Liver (tissue), 7 donors: ENCODE measurements at regions not wholly inside any gene's neighbourhood (a gene's known extent, or its start where the extent isn't known, plus 50 kb on each side); places are given as distances from the start of the nearest gene placed in this dataset.
"Not testable (repeated sequence)": the region's sequence is repeated elsewhere in the genome, so short reads cannot be mapped to it uniquely, and the experiment has no call there.

Experiments
- DNase-seq: peaks from one replicate; pipeline ENCODE4 v3.0.0-alpha.2; 2017; ENCODE audit warnings: low spot score
- H3K27ac ChIP-seq, 2 donors: one replicate each; pipeline ENCODE4 v1.7.0; 2013; ENCODE audit warnings: inconsistent platforms in 2 of 2, low read length in 2 of 2, control low read depth in 1 of 2, low read depth in 1 of 2, mild to moderate bottlenecking in 1 of 2
- H3K27me3 ChIP-seq, 4 donors: one replicate each; pipeline versions ENCODE4 v1.6.1 to v1.7.0; 2013; ENCODE audit warnings: low read length in 3 of 4, inconsistent platforms in 1 of 4, mild to moderate bottlenecking in 1 of 4, moderate library complexity in 1 of 4; ENCODE audit not compliant: control insufficient read depth in 4 of 4, insufficient read depth in 4 of 4
- H3K36me3 ChIP-seq, 4 donors: one replicate each; pipeline versions ENCODE4 v1.6.1 to v1.7.0; 2013; ENCODE audit warnings: low read length in 3 of 4, mild to moderate bottlenecking in 3 of 4, low read depth in 1 of 4, moderate library complexity in 1 of 4; ENCODE audit not compliant: control insufficient read depth in 4 of 4, insufficient read depth in 3 of 4
- H3K4me1 ChIP-seq, 4 donors: one replicate each; pipeline versions ENCODE4 v1.6.1 to v1.7.0; 2013; ENCODE audit warnings: low read length in 3 of 4, mild to moderate bottlenecking in 3 of 4, moderate library complexity in 1 of 4; ENCODE audit not compliant: control insufficient read depth in 4 of 4, insufficient read depth in 4 of 4
- H3K4me3 ChIP-seq, 3 donors: one replicate each; pipeline versions ENCODE4 v1.6.1 to v1.7.0; 2013; ENCODE audit warnings: low read length in 3 of 3, control low read depth in 1 of 3, low read depth in 1 of 3, mild to moderate bottlenecking in 1 of 3
- H3K9ac ChIP-seq, 2 donors: one replicate each; pipeline ENCODE4 v1.7.0; 2013; ENCODE audit warnings: low read length in 2 of 2, mild to moderate bottlenecking in 2 of 2, moderate library complexity in 2 of 2, control low read depth in 1 of 2, low read depth in 1 of 2
- H3K9me3 ChIP-seq, 4 donors: one replicate each; pipeline versions ENCODE4 v1.6.1 to v1.7.0; 2013; ENCODE audit warnings: low read length in 3 of 4; ENCODE audit not compliant: control insufficient read depth in 4 of 4
- EGR1 ChIP-seq, 2 donors: IDR thresholded peaks; 2 replicates each; pipeline ENCODE4 v1.6.1; 2016 to 2018; ENCODE audit warnings: antibody characterized with exemption in 2 of 2, low read depth in 2 of 2
- FOXA1 ChIP-seq: IDR thresholded peaks from 2 replicates; pipeline ENCODE4 v1.6.1; 2016; ENCODE audit warnings: antibody characterized with exemption
- FOXA2 ChIP-seq: IDR thresholded peaks from 2 replicates; pipeline ENCODE4 v1.6.1; 2016; ENCODE audit warnings: antibody characterized with exemption
- GABPA ChIP-seq, 2 donors: IDR thresholded peaks in 1 of 2; conservative IDR thresholded peaks in 1 of 2; 2 replicates each; pipeline ENCODE4 v1.6.1; 2016; ENCODE audit warnings: antibody characterized with exemption in 2 of 2, mild to moderate bottlenecking in 1 of 2, moderate library complexity in 1 of 2
- HNF4A ChIP-seq, 2 donors: conservative IDR thresholded peaks; 2 replicates each; pipeline ENCODE4 v1.6.1; 2016; ENCODE audit warnings: antibody characterized with exemption in 2 of 2, mild to moderate bottlenecking in 2 of 2
- HNF4G ChIP-seq: IDR thresholded peaks from 2 replicates; pipeline ENCODE4 v1.6.1; 2016; ENCODE audit warnings: antibody characterized with exemption
- RXRA ChIP-seq, 2 donors: IDR thresholded peaks; 2 replicates each; pipeline ENCODE4 v1.6.1; 2017 to 2018; ENCODE audit warnings: antibody characterized with exemption in 2 of 2, mild to moderate bottlenecking in 1 of 2
- SP1 ChIP-seq: IDR thresholded peaks from 2 replicates; pipeline ENCODE4 v1.6.1; 2018; ENCODE audit warnings: antibody characterized with exemption, mild to moderate bottlenecking
- TAF1 ChIP-seq: conservative IDR thresholded peaks from 2 replicates; pipeline ENCODE4 v1.6.1; 2016; ENCODE audit warnings: antibody characterized with exemption, mild to moderate bottlenecking
- WGBS: extraction: QIAGEN DNeasy Blood & Tissue Kit; methylation state at CpG from one replicate; pipeline ENCODE4 v1.1.7; 2013; 5-methylcytosine and 5-hydroxymethylcytosine counted together
- TF ChIP-seq, protein P1 (sequence below): IDR thresholded peaks from 2 replicates; pipeline ENCODE4 v1.6.1; 2016; ENCODE audit warnings: antibody characterized with exemption
- TF ChIP-seq, protein P2 (sequence below): IDR thresholded peaks from 2 replicates; pipeline ENCODE4 v1.6.1; 2016; ENCODE audit warnings: antibody characterized with exemption, mild to moderate bottlenecking
- TF ChIP-seq, protein P3 (sequence below): IDR thresholded peaks from 2 replicates; pipeline ENCODE4 v1.6.1; 2016; ENCODE audit warnings: antibody characterized with exemption
- donor health status: healthy.
- donor health status: healthy.
- donor health status: healthy.
- donor health status: healthy.

DNA sequence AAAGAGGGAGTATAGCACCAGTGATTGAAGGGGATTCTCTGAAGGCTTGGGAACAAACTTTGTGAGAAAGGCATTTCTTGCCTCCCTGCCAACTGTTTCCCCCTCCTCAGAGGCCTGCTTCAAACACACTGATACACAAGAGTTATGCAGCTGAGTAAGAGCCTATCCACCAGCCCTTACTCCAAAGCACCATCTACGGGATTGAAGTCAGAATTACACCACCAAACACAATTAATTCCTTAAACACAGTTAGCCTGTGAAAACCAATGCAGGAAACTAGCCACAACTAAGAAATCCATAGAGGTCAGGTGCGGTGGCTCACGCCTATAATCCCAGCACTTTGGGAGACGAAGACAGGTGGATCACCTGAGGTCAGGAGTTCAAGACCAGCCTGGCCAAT, 138.3 kb downstream of the SHCBP1 start:
- WGBS: 33% methylated on average over 4 of the region's 4 CpGs
- Histone ChIP-seq H3K9ac (no peak overlapping the region), H3K27ac (no peak overlapping the region), H3K27me3 (no peaks in the 10 kb centered on the region), H3K4me3 (no peak overlapping the region), H3K9me3 (peaks cover 0 to 2% (median 0%) of the 10 kb centered on the region in 4 donors), H3K4me1 (no peaks in the 10 kb centered on the region), H3K36me3 (no peaks in the 10 kb centered on the region)
- no peak for DNase-seq
- TF ChIP-seq, protein P1, sequence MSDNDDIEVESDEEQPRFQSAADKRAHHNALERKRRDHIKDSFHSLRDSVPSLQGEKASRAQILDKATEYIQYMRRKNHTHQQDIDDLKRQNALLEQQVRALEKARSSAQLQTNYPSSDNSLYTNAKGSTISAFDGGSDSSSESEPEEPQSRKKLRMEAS: no peak
- no peak for TF ChIP-seq SP1
- TF ChIP-seq TAF1: no peak
- TF ChIP-seq HNF4A (conservative IDR thresholded peaks at IDR 0.05): no peak
- TF ChIP-seq, protein P2, sequence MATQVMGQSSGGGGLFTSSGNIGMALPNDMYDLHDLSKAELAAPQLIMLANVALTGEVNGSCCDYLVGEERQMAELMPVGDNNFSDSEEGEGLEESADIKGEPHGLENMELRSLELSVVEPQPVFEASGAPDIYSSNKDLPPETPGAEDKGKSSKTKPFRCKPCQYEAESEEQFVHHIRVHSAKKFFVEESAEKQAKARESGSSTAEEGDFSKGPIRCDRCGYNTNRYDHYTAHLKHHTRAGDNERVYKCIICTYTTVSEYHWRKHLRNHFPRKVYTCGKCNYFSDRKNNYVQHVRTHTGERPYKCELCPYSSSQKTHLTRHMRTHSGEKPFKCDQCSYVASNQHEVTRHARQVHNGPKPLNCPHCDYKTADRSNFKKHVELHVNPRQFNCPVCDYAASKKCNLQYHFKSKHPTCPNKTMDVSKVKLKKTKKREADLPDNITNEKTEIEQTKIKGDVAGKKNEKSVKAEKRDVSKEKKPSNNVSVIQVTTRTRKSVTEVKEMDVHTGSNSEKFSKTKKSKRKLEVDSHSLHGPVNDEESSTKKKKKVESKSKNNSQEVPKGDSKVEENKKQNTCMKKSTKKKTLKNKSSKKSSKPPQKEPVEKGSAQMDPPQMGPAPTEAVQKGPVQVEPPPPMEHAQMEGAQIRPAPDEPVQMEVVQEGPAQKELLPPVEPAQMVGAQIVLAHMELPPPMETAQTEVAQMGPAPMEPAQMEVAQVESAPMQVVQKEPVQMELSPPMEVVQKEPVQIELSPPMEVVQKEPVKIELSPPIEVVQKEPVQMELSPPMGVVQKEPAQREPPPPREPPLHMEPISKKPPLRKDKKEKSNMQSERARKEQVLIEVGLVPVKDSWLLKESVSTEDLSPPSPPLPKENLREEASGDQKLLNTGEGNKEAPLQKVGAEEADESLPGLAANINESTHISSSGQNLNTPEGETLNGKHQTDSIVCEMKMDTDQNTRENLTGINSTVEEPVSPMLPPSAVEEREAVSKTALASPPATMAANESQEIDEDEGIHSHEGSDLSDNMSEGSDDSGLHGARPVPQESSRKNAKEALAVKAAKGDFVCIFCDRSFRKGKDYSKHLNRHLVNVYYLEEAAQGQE: no peak
- no peak for TF ChIP-seq RXRA (IDR thresholded peaks at IDR 0.05)
- TF ChIP-seq, protein P3, sequence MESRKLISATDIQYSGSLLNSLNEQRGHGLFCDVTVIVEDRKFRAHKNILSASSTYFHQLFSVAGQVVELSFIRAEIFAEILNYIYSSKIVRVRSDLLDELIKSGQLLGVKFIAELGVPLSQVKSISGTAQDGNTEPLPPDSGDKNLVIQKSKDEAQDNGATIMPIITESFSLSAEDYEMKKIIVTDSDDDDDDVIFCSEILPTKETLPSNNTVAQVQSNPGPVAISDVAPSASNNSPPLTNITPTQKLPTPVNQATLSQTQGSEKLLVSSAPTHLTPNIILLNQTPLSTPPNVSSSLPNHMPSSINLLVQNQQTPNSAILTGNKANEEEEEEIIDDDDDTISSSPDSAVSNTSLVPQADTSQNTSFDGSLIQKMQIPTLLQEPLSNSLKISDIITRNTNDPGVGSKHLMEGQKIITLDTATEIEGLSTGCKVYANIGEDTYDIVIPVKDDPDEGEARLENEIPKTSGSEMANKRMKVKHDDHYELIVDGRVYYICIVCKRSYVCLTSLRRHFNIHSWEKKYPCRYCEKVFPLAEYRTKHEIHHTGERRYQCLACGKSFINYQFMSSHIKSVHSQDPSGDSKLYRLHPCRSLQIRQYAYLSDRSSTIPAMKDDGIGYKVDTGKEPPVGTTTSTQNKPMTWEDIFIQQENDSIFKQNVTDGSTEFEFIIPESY: no peak
- TF ChIP-seq HNF4G: no peak
- TF ChIP-seq EGR1 (IDR thresholded peaks at IDR 0.05; ENCODE audit: low read depth in 2 of 2): no peak
- no peak for TF ChIP-seq FOXA1

DNA sequence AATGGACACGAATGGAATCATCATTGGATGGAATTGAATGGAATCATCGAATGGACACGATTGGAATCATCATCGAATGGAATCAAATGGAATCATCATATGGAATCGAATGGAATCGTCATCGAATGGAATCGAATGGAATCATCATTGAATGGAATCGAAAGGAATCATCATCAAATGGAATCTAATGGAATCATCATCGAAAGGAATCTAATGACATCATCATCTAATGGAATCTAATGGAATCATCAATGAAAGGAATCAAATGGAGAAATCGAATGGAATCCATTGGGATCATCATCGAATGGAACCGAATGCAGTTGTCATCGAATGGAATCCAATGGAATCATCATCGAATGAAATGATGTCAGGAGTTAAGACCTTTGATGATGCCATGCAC, 154.9 kb downstream of the SHCBP1 start:
- Histone ChIP-seq H3K4me3 (no peak overlapping the region), H3K9ac (no peak overlapping the region), H3K27ac (no peak overlapping the region), H3K36me3 (no peaks in the 10 kb centered on the region), H3K4me1 (no peaks in the 10 kb centered on the region), H3K9me3 (peaks cover 0 to 26% (median 23%) of the 10 kb centered on the region in 4 donors), H3K27me3 (no peaks in the 10 kb centered on the region)
- no peak for DNase-seq
- TF ChIP-seq FOXA2 (no peak), GABPA (IDR thresholded peaks at IDR 0.05 in 1 of 2, conservative IDR thresholded peaks at IDR 0.05 in 1 of 2) (no peak)
- WGBS: 68% methylated on average over 15 of the region's 15 CpGs

DNA sequence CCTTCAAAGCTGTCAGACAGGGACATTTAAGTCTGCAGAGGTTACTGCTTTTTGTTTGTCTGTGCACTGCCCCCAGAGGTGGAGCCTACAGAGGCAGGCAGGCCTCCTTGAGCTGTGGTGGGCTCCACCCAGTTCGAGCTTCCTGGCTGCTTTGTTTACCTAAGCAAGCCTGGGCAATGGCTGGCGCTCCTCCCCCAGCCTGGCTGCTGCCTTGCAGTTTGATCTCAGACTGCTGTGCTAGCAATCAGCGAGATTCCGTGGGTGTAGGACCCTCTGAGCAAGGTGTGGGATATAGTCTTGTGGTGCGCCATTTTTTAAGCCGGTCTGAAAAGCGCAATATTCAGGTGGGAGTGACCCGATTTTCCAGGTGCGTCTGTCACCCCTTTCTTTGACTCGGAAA, 166.4 kb downstream of the SHCBP1 start:
- WGBS: 66% methylated on average over 10 of the region's 10 CpGs
- not testable (repeated sequence) for H3K27ac ChIP-seq, H3K9ac ChIP-seq, DNase-seq, H3K4me1 ChIP-seq, H3K27me3 ChIP-seq, H3K36me3 ChIP-seq, H3K9me3 ChIP-seq, H3K4me3 ChIP-seq
